ENCODE measurements at regions not wholly inside any gene's neighbourhood (a gene's known extent, or its start where the extent isn't known, plus 50 kb on each side); places are given as distances from the start of the nearest gene placed in this dataset.

DNA sequence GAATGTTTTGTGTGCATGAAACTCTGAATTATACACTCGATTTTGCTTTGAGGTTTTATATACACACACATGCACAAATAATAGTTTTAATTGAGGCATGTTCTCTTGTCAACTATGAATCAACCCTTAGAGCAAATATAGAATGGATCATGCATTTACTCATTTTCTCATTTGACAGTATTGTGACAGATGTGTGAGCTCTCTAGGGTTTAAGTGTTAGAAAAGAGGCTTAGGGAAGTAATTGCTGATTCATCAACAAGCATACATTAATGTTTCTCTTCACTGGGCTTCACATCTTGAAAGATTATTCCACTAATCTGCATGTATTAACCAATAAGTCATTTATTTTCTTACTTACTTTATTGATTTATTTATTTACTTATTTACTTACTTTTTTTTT lies 1356.8 kb upstream of the ACO1 start:
- TF ChIP-seq NR2C2 (CRISPR knock-in tag; IDR thresholded peaks at IDR 0.05) (no peak), NR2C2 (tag; IDR thresholded peaks at IDR 0.05) (no peak), JUND (IDR thresholded peaks at IDR 0.05; ENCODE audit: borderline replicate concordance, low read depth, low read length) (no peak), JUND (tag; IDR thresholded peaks at IDR 0.05; ENCODE audit: borderline replicate concordance, low read depth, low read length) (no peak), GABPA (tag; conservative IDR thresholded peaks at IDR 0.05; ENCODE audit: low read depth) (no peak), CC2D1A (IDR thresholded peaks at IDR 0.05) (no peak)
- TF ChIP-seq, protein P1, sequence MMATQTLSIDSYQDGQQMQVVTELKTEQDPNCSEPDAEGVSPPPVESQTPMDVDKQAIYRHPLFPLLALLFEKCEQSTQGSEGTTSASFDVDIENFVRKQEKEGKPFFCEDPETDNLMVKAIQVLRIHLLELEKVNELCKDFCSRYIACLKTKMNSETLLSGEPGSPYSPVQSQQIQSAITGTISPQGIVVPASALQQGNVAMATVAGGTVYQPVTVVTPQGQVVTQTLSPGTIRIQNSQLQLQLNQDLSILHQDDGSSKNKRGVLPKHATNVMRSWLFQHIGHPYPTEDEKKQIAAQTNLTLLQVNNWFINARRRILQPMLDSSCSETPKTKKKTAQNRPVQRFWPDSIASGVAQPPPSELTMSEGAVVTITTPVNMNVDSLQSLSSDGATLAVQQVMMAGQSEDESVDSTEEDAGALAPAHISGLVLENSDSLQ (IDR thresholded peaks at IDR 0.05): no peak

Data from K562 (cell line).